OCI-LY3 (cell line): ENCODE measurements at regions not wholly inside any gene's neighbourhood (a gene's known extent, or its start where the extent isn't known, plus 50 kb on each side); places are given as distances from the start of the nearest gene placed in this dataset.

Source experiments
- CTCF ChIP-seq: fragments of 200-600, 300-600 bp; sonication (generic); IDR thresholded peaks from 2 replicates; pipeline ENCODE4 v1.5.1; 2014; ENCODE audit warnings: antibody characterized with exemption, low read length, low read depth
- EZH2phosphoT487 ChIP-seq: fragments of 200-600 bp; shearing (Covaris generic); IDR thresholded peaks from 2 replicates; pipeline ENCODE4 v1.6.1; 2018; ENCODE audit warnings: antibody characterized with exemption, mixed run types, low read depth

GRCh38 chr4:104385713-104386112 lies 109.0 kb downstream of the CXXC4 start:
- no peak for TF ChIP-seq CTCF
- no peak for TF ChIP-seq EZH2phosphoT487
